ENCODE measurements at regions not wholly inside any gene's neighbourhood (a gene's known extent, or its start where the extent isn't known, plus 50 kb on each side); places are given as distances from the start of the nearest gene placed in this dataset.

GRCh38 chr2:19763731-19764130 is 138.1 kb downstream of the TTC32 start:
- BruUV-seq (replicated peaks) = no TSS peak
- H4K20me1 ChIP-seq (ENCODE audit: control insufficient read depth, insufficient read depth) = no peaks in the 10 kb centered on the region
- H3K27me3 ChIP-seq (replicated peaks in 1 of 2; ENCODE audit: control insufficient read depth in 2 of 2, insufficient read depth in 2 of 2, low read length in 1 of 2) = peaks cover 0 to 2% of the 10 kb centered on the region in 2 experiments; a peak in 1 of 4 replicates
- no peaks in the 10 kb centered on the region for H3K4me1 ChIP-seq (ENCODE audit: control insufficient read depth, insufficient read depth, low read length)
- no peak for FAIRE-seq
- ChIA-PET RAD21 (ENCODE audit: unreplicated experiment) (no interaction called here), POLR2A (no interaction called here), CTCF (no interaction called here), SMC1A (ENCODE audit: uncharacterized antibody, unreplicated experiment) (no interaction called here)
- H3K9ac ChIP-seq (ENCODE audit: control insufficient read depth, insufficient read depth, low read length) = no peak overlapping the region
- no peak for DNase-seq (ENCODE audit: low read depth, low spot score)
- no peak for TF ChIP-seq LARP7 (IDR thresholded peaks at IDR 0.05)
- no peak for TF ChIP-seq NFIC (IDR thresholded peaks at IDR 0.05; ENCODE audit: low read depth, low read length)
- TF ChIP-seq ZZZ3 (IDR thresholded peaks at IDR 0.05; ENCODE audit: control insufficient read depth, insufficient read length, low read depth) = no peak
- TF ChIP-seq RELB (IDR thresholded peaks at IDR 0.05; ENCODE audit: low read depth) = no peak
- no peak for TF ChIP-seq RUNX3 (IDR thresholded peaks at IDR 0.05; ENCODE audit: low read length)
- TF ChIP-seq NFYA (IDR thresholded peaks at IDR 0.05; ENCODE audit: borderline replicate concordance, low read depth, low read length) = no peak
- TF ChIP-seq, protein P1, sequence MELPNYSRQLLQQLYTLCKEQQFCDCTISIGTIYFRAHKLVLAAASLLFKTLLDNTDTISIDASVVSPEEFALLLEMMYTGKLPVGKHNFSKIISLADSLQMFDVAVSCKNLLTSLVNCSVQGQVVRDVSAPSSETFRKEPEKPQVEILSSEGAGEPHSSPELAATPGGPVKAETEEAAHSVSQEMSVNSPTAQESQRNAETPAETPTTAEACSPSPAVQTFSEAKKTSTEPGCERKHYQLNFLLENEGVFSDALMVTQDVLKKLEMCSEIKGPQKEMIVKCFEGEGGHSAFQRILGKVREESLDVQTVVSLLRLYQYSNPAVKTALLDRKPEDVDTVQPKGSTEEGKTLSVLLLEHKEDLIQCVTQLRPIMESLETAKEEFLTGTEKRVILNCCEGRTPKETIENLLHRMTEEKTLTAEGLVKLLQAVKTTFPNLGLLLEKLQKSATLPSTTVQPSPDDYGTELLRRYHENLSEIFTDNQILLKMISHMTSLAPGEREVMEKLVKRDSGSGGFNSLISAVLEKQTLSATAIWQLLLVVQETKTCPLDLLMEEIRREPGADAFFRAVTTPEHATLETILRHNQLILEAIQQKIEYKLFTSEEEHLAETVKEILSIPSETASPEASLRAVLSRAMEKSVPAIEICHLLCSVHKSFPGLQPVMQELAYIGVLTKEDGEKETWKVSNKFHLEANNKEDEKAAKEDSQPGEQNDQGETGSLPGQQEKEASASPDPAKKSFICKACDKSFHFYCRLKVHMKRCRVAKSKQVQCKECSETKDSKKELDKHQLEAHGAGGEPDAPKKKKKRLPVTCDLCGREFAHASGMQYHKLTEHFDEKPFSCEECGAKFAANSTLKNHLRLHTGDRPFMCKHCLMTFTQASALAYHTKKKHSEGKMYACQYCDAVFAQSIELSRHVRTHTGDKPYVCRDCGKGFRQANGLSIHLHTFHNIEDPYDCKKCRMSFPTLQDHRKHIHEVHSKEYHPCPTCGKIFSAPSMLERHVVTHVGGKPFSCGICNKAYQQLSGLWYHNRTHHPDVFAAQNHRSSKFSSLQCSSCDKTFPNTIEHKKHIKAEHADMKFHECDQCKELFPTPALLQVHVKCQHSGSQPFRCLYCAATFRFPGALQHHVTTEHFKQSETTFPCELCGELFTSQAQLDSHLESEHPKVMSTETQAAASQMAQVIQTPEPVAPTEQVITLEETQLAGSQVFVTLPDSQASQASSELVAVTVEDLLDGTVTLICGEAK (IDR thresholded peaks at IDR 0.05; ENCODE audit: borderline replicate concordance) = no peak
- no peak for TF ChIP-seq POLR2AphosphoS5 (IDR thresholded peaks at IDR 0.05; ENCODE audit: low read length)
- TF ChIP-seq POLR2AphosphoS2 (IDR thresholded peaks at IDR 0.05; ENCODE audit: low read depth, low read length) = no peak
- TF ChIP-seq SMAD1 (IDR thresholded peaks at IDR 0.05; ENCODE audit: low read depth, partially characterized antibody) = no peak
- no peak for TF ChIP-seq SMAD5 (IDR thresholded peaks at IDR 0.05; ENCODE audit: low read depth)
- no peak for TF ChIP-seq WRNIP1 (IDR thresholded peaks at IDR 0.05; ENCODE audit: borderline replicate concordance, low read depth, low read length)
- no peak for TF ChIP-seq FOXK2 (IDR thresholded peaks at IDR 0.05)
- TF ChIP-seq SUPT20H (IDR thresholded peaks at IDR 0.05; ENCODE audit: borderline replicate concordance, control insufficient read depth, low read depth, low read length) = no peak
- TF ChIP-seq JUND (IDR thresholded peaks at IDR 0.05; ENCODE audit: low read depth, low read length) = no peak
- TF ChIP-seq SRF (IDR thresholded peaks at IDR 0.05; ENCODE audit: low read depth in 2 of 2, low read length in 2 of 2) = no peak
- TF ChIP-seq STAT3 (IDR thresholded peaks at IDR 0.05; ENCODE audit: low read depth, low read length) = no peak
- TF ChIP-seq, protein P2, sequence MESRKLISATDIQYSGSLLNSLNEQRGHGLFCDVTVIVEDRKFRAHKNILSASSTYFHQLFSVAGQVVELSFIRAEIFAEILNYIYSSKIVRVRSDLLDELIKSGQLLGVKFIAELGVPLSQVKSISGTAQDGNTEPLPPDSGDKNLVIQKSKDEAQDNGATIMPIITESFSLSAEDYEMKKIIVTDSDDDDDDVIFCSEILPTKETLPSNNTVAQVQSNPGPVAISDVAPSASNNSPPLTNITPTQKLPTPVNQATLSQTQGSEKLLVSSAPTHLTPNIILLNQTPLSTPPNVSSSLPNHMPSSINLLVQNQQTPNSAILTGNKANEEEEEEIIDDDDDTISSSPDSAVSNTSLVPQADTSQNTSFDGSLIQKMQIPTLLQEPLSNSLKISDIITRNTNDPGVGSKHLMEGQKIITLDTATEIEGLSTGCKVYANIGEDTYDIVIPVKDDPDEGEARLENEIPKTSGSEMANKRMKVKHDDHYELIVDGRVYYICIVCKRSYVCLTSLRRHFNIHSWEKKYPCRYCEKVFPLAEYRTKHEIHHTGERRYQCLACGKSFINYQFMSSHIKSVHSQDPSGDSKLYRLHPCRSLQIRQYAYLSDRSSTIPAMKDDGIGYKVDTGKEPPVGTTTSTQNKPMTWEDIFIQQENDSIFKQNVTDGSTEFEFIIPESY (IDR thresholded peaks at IDR 0.05) = no peak
- TF ChIP-seq CBX3 (IDR thresholded peaks at IDR 0.05; ENCODE audit: borderline replicate concordance, low read depth) = no peak
- H3K9me3 ChIP-seq (replicated peaks; ENCODE audit: control insufficient read depth, insufficient read depth, low read length) = no peaks in the 10 kb centered on the region
- intact Hi-C loops (cut with micrococcal nuclease; ENCODE audit: unreplicated experiment) = no loop called here
- H3K4me3 ChIP-seq = no peak overlapping the region
- H3K4me2 ChIP-seq (ENCODE audit: control insufficient read depth, insufficient read depth) = no peak overlapping the region
- no peaks in the 10 kb centered on the region for H3K36me3 ChIP-seq (ENCODE audit: control insufficient read depth in 2 of 2, insufficient read depth in 2 of 2, low read length in 1 of 2)
- no peaks in the 10 kb centered on the region for H3K79me2 ChIP-seq (ENCODE audit: control insufficient read depth, insufficient read depth, low read length)
- in situ Hi-C loops (cut with MboI) = no loop called here
- H3K27ac ChIP-seq (ENCODE audit: control insufficient read depth, insufficient read depth) = no peak overlapping the region
- no peak for ATAC-seq
- no peak overlapping the region for H2AFZ ChIP-seq (ENCODE audit: control insufficient read depth, low read depth, low read length)

Measured in GM12878 (cell line).